GM18861 (cell line): ENCODE measurements at regions not wholly inside any gene's neighbourhood (a gene's known extent, or its start where the extent isn't known, plus 50 kb on each side); places are given as distances from the start of the nearest gene placed in this dataset.

Experiments used
- ATAC-seq: cut with Tn5 transposase; IDR thresholded peaks from one replicate; pipeline ENCODE4 v1.9.1; 2021; ENCODE audit not compliant: unreplicated experiment

- no peak for ATAC-seq
Measured at GRCh38 chr2:196224756-196225155, 53.4 kb upstream of the STK17B start.

- ATAC-seq, result no peak
Measured at GRCh38 chr2:196225213-196225612, 53.8 kb upstream of the STK17B start.

GRCh38 chr2:196226058-196226706, 54.8 kb upstream of the STK17B start:
- ATAC-seq, result no peak

GRCh38 chr2:196226707-196227065, 55.3 kb upstream of the STK17B start:
- ATAC-seq, result no peak

- ATAC-seq, result no peak
Measured at GRCh38 chr2:196229013-196229412, 57.6 kb upstream of the STK17B start.

GRCh38 chr2:196230061-196230854, 58.9 kb upstream of the STK17B start:
- no peak for ATAC-seq

- ATAC-seq, result no peak
Measured at GRCh38 chr2:196233021-196233804, 61.8 kb upstream of the STK17B start.

- peak; percentile 92 for ATAC-seq
Measured at GRCh38 chr2:196233805-196234475, 62.6 kb upstream of the STK17B start.

- ATAC-seq, result peak; percentile 21
Measured at GRCh38 chr2:196234672-196235071, 63.3 kb upstream of the STK17B start.

GRCh38 chr2:196238836-196239380, 67.5 kb upstream of the STK17B start:
- ATAC-seq, result no peak

- peak; percentile 62 for ATAC-seq
Measured at GRCh38 chr2:196239622-196240587, 68.5 kb upstream of the STK17B start.

GRCh38 chr2:196241175-196241574, 69.8 kb upstream of the STK17B start:
- ATAC-seq, result no peak

GRCh38 chr2:196242131-196242620, 70.8 kb upstream of the STK17B start:
- ATAC-seq, result peak; percentile 84

- ATAC-seq, result no peak
Measured at GRCh38 chr2:196244516-196244915, 73.1 kb upstream of the STK17B start.

- ATAC-seq, result no peak
Measured at GRCh38 chr2:196244966-196245365, 73.6 kb upstream of the STK17B start.

- ATAC-seq, result no peak
Measured at GRCh38 chr2:196245378-196246140, 74.2 kb upstream of the STK17B start.

- ATAC-seq, result no peak
Measured at GRCh38 chr2:196247114-196247975, 76.0 kb upstream of the STK17B start.

GRCh38 chr2:196247976-196248280, 76.5 kb upstream of the STK17B start:
- no peak for ATAC-seq
